HepG2 (cell line): ENCODE measurements at regions not wholly inside any gene's neighbourhood (a gene's known extent, or its start where the extent isn't known, plus 50 kb on each side); places are given as distances from the start of the nearest gene placed in this dataset.

Source experiments
- ATAC-seq: fragments of 200-7000 bp; cut with Tn5 transposase; 3 replicates; pipeline ENCODE4 v1.9.1; 2020; ENCODE audit warnings: mild to moderate bottlenecking, moderate library complexity
- BruUV-seq: library from RNA; stranded (reverse); fragments of 400-500 nt; replicated peaks from 2 replicates; lab custom pipeline; 2021; lab: Mats Ljungman, UMichigan
- CTCF ChIA-PET: fragments of 300-600 bp; formaldehyde crosslinking; extraction: SDS; loops from one replicate; lab custom pipeline; 2021; ENCODE audit warnings: low total read pairs, inconsistent platforms, low intra/inter-chr PET ratio; lab: Yijun Ruan, JAX
- POLR2A ChIA-PET: fragments of 350-600 bp; sonication (Branson Sonifier 250); formaldehyde crosslinking; loops from one replicate; lab custom pipeline; 2020; ENCODE audit warnings: antibody characterized with exemption, inconsistent platforms; lab: Yijun Ruan, JAX
- DNase-seq: peaks from one replicate; pipeline ENCODE4 v3.0.0-alpha.2; 2015; ENCODE audit warnings: low spot score
- FAIRE-seq: peaks from 3 replicates; lab custom pipeline; 2011; peaks lifted over from hg19 to GRCh38; lab: Jason Lieb, UNC
- H2AFZ ChIP-seq: one replicate; pipeline ENCODE4 v1.6.1; 2011; ENCODE audit warnings: low read length, inconsistent platforms
- H3K27ac ChIP-seq: fragments of 300-600 bp; 3 replicates; pipeline ENCODE4 v1.8.0; 2011; ENCODE audit warnings: mixed run types, mild to moderate bottlenecking, mixed read lengths, low read length, inconsistent platforms; ENCODE audit not compliant: insufficient read depth; ENCODE audit errors: extremely low read length
- H3K27me3 ChIP-seq, 2 experiments: fragments of 200-600 bp in 1 of 2; 2 replicates in 1 of 2; 3 replicates in 1 of 2; pipeline versions ENCODE4 v1.6.0 to v1.8.0; 2011; ENCODE audit warnings: low read length in 2 of 2, mild to moderate bottlenecking in 2 of 2, moderate library complexity in 2 of 2, inconsistent platforms in 1 of 2; ENCODE audit not compliant: insufficient read depth in 2 of 2, control insufficient read depth in 1 of 2
- H3K36me3 ChIP-seq, 2 experiments: fragments of 200-600 bp in 1 of 2; replicated peaks in 1 of 2; 2 replicates in 1 of 2; 3 replicates in 1 of 2; pipeline versions ENCODE4 v1.5.1 to v1.8.0; 2011; ENCODE audit warnings: low read length in 2 of 2, inconsistent platforms in 1 of 2; ENCODE audit not compliant: insufficient read depth in 2 of 2, control insufficient read depth in 1 of 2
- H3K4me1 ChIP-seq: 2 replicates; pipeline ENCODE4 v1.5.1; 2012; ENCODE audit warnings: low read length, inconsistent platforms; ENCODE audit not compliant: insufficient read depth
- H3K4me2 ChIP-seq: 2 replicates; pipeline ENCODE4 v1.6.0; 2011; ENCODE audit warnings: low read depth, low read length, inconsistent platforms
- H3K4me3 ChIP-seq, 3 experiments: fragments of 200-600 bp in 1 of 3; sonication (generic), shearing (Covaris generic) in 1 of 3; replicated peaks in 1 of 3; 2 replicates each; pipeline ENCODE4 v1.5.1; 2011 to 2016; ENCODE audit warnings: low read length in 3 of 3, inconsistent platforms in 2 of 3, low read depth in 2 of 3, mild to moderate bottlenecking in 2 of 3, control low read depth in 1 of 3, mixed read lengths in 1 of 3; ENCODE audit not compliant: insufficient read depth in 1 of 3
- H3K79me2 ChIP-seq: one replicate; pipeline ENCODE4 v1.6.1; 2011; ENCODE audit warnings: low read length, inconsistent platforms; ENCODE audit not compliant: insufficient read depth
- H3K9ac ChIP-seq: 2 replicates; pipeline ENCODE4 v1.6.0; 2011; ENCODE audit warnings: mild to moderate bottlenecking, low read depth, low read length, inconsistent platforms; ENCODE audit not compliant: insufficient read depth
- H3K9me3 ChIP-seq: 2 replicates; pipeline ENCODE4 v1.5.1; 2012; ENCODE audit warnings: mild to moderate bottlenecking, low read length
- H4K20me1 ChIP-seq: 2 replicates; pipeline ENCODE4 v1.6.0; 2011; ENCODE audit warnings: inconsistent platforms, mild to moderate bottlenecking, low read length, moderate library complexity; ENCODE audit not compliant: insufficient read depth
- CERS6 ChIP-seq: sonication (generic); formaldehyde crosslinking; IDR thresholded peaks from 2 replicates; pipeline ENCODE4 v1.5.0; 2020; ENCODE audit warnings: missing genetic modification reagents
- CREB1 ChIP-seq, 2 experiments: fragments of 450-650 bp in 1 of 2; IDR thresholded peaks; 2 replicates each; pipeline ENCODE4 v1.6.1; 2016 to 2017; ENCODE audit warnings: control low read depth in 1 of 2, mild to moderate bottlenecking in 1 of 2, missing compliant biosample characterization in 1 of 2, missing genetic modification characterization in 1 of 2
- FOXK2 ChIP-seq: fragments of 450-650 bp; IDR thresholded peaks from 2 replicates; pipeline ENCODE4 v1.6.1; 2016
- GATAD1 ChIP-seq: IDR thresholded peaks from 2 replicates; pipeline ENCODE4 v1.6.1; 2016; ENCODE audit warnings: missing genetic modification reagents, missing compliant biosample characterization
- NCOA2 ChIP-seq: sonication (generic); formaldehyde crosslinking; IDR thresholded peaks from 2 replicates; pipeline ENCODE4 v1.8.0; 2022; ENCODE audit warnings: inconsistent platforms
- PHF21A ChIP-seq: sonication (generic); formaldehyde crosslinking; IDR thresholded peaks from 2 replicates; pipeline ENCODE4 v1.5.0; 2020; ENCODE audit warnings: mild to moderate bottlenecking, missing genetic modification reagents
- TCF7L2 ChIP-seq: IDR thresholded peaks from 2 replicates; pipeline ENCODE4 v1.6.1; 2011; ENCODE audit warnings: mild to moderate bottlenecking, low read depth, low read length, moderate library complexity
- U2AF1 ChIP-seq: fragments of 200-400 bp; formaldehyde crosslinking; optimal IDR thresholded peaks from 2 replicates; pipeline ENCODE3; 2017; ENCODE audit warnings: mild to moderate bottlenecking, low read depth, low read length
- ZBTB8A ChIP-seq: sonication (generic); formaldehyde crosslinking; IDR thresholded peaks from 2 replicates; pipeline ENCODE4 v1.4.0; 2020; ENCODE audit warnings: mild to moderate bottlenecking, low read depth, missing genetic modification reagents, borderline replicate concordance
- ZNF703 ChIP-seq: sonication (generic); formaldehyde crosslinking; IDR thresholded peaks from 2 replicates; pipeline ENCODE4 v1.5.1; 2020; ENCODE audit warnings: missing genetic modification reagents, mild to moderate bottlenecking, moderate library complexity, borderline replicate concordance
- WGBS: methylation state at CpG from one replicate; pipeline ENCODE4 v1.1.6; 2017; ENCODE audit warnings: low lambda C conversion rate; 5-methylcytosine and 5-hydroxymethylcytosine counted together
- in situ Hi-C: cut with HindIII; loops from 2 replicates; pipeline ENCODE4 v1.10.0; 2017; ENCODE audit warnings: low pct_unique_long_range_greater_than_20kb; ENCODE audit not compliant: extremely low pct_ligation_motif_present
- intact Hi-C: fragments of 100-400 bp; cut with micrococcal nuclease; formaldehyde crosslinking; loops from one replicate; pipeline ENCODE4 v1.10.0; 2022; ENCODE audit not compliant: unreplicated experiment
- TF ChIP-seq, protein P1 (sequence below): IDR thresholded peaks from 2 replicates; pipeline ENCODE4 v1.6.1; 2016; ENCODE audit warnings: low read depth
- TF ChIP-seq, protein P2 (sequence below): sonication (generic); formaldehyde crosslinking; IDR thresholded peaks from 2 replicates; pipeline ENCODE4 v1.9.0; 2022; ENCODE audit warnings: missing genetic modification reagents, mild to moderate bottlenecking, borderline replicate concordance
- TF ChIP-seq, protein P3 (sequence below): sonication (generic); formaldehyde crosslinking; IDR thresholded peaks from 2 replicates; pipeline ENCODE4 v1.4.0; 2020; ENCODE audit warnings: missing genetic modification reagents, borderline replicate concordance

GRCh38 chr5:152259702-152260101 lies 145.4 kb downstream of the NMUR2 start:
- POLR2A ChIA-PET: no interaction called here

DNA sequence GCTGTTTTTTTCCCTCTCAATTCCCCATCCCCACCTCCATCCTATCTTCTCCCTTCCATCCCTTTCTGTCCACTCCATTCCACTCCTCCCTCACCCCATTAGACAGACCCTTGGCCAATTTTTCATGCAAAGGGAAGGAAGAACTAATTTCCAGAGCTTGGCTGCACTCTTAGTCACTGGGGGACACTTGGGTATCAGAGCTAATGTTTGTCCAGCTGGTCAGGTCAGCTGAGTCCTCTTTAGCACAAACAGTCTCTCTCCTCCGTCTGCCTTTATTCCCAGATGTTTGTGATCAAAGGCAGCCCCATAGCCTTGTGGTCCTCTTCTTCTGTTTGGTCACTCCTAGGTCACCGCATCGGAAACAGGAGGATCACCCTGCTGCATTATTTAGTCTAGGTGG lies 148.5 kb downstream of the NMUR2 start:
- Histone ChIP-seq H3K4me3 (no peak overlapping the region), H4K20me1 (no peaks in the 10 kb centered on the region), H3K9ac (no peak overlapping the region), H3K27me3 (no peaks in the 10 kb centered on the region), H3K79me2 (no peaks in the 10 kb centered on the region), H3K9me3 (no peaks in the 10 kb centered on the region), H2AFZ (no peak overlapping the region), H3K4me2 (no peak overlapping the region), H3K4me1 (no peaks in the 10 kb centered on the region), H3K27ac (no peak overlapping the region), H3K36me3 (no peaks in the 10 kb centered on the region)
- in situ Hi-C loops (no loop called here), intact Hi-C loops (no loop called here)
- ATAC-seq (no peak), DNase-seq (no peak), FAIRE-seq (no peak)
- WGBS: 37% methylated on average over 3 of the region's 3 CpGs
- no TSS peak for BruUV-seq
- ChIA-PET POLR2A (no interaction called here), CTCF (no interaction called here)
- TF ChIP-seq FOXK2: no peak
- no peak for TF ChIP-seq TCF7L2
- no peak for TF ChIP-seq NCOA2 (CRISPR knock-in tag)
- TF ChIP-seq, protein P1, sequence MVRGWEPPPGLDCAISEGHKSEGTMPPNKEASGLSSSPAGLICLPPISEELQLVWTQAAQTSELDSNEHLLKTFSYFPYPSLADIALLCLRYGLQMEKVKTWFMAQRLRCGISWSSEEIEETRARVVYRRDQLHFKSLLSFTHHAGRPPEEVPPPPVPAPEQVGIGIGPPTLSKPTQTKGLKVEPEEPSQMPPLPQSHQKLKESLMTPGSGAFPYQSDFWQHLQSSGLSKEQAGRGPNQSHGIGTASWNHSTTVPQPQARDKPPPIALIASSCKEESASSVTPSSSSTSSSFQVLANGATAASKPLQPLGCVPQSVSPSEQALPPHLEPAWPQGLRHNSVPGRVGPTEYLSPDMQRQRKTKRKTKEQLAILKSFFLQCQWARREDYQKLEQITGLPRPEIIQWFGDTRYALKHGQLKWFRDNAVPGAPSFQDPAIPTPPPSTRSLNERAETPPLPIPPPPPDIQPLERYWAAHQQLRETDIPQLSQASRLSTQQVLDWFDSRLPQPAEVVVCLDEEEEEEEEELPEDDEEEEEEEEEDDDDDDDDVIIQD (CRISPR knock-in tag): no peak
- no peak for TF ChIP-seq ZNF703
- no peak for TF ChIP-seq CERS6
- TF ChIP-seq GATAD1: no peak
- no peak for TF ChIP-seq U2AF1
- TF ChIP-seq, protein P2, sequence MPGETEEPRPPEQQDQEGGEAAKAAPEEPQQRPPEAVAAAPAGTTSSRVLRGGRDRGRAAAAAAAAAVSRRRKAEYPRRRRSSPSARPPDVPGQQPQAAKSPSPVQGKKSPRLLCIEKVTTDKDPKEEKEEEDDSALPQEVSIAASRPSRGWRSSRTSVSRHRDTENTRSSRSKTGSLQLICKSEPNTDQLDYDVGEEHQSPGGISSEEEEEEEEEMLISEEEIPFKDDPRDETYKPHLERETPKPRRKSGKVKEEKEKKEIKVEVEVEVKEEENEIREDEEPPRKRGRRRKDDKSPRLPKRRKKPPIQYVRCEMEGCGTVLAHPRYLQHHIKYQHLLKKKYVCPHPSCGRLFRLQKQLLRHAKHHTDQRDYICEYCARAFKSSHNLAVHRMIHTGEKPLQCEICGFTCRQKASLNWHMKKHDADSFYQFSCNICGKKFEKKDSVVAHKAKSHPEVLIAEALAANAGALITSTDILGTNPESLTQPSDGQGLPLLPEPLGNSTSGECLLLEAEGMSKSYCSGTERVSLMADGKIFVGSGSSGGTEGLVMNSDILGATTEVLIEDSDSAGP: no peak
- TF ChIP-seq, protein P3, sequence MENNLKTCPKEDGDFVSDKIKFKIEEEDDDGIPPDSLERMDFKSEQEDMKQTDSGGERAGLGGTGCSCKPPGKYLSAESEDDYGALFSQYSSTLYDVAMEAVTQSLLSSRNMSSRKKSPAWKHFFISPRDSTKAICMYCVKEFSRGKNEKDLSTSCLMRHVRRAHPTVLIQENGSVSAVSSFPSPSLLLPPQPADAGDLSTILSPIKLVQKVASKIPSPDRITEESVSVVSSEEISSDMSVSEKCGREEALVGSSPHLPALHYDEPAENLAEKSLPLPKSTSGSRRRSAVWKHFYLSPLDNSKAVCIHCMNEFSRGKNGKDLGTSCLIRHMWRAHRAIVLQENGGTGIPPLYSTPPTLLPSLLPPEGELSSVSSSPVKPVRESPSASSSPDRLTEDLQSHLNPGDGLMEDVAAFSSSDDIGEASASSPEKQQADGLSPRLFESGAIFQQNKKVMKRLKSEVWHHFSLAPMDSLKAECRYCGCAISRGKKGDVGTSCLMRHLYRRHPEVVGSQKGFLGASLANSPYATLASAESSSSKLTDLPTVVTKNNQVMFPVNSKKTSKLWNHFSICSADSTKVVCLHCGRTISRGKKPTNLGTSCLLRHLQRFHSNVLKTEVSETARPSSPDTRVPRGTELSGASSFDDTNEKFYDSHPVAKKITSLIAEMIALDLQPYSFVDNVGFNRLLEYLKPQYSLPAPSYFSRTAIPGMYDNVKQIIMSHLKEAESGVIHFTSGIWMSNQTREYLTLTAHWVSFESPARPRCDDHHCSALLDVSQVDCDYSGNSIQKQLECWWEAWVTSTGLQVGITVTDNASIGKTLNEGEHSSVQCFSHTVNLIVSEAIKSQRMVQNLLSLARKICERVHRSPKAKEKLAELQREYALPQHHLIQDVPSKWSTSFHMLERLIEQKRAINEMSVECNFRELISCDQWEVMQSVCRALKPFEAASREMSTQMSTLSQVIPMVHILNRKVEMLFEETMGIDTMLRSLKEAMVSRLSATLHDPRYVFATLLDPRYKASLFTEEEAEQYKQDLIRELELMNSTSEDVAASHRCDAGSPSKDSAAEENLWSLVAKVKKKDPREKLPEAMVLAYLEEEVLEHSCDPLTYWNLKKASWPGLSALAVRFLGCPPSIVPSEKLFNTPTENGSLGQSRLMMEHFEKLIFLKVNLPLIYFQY (CRISPR knock-in tag): no peak

More at GRCh38 chr5:152259702-152260101, 145.4 kb downstream of the NMUR2 start:
- Histone ChIP-seq H3K9ac (no peak overlapping the region), H3K4me3 (no peak overlapping the region), H3K27ac (no peak overlapping the region), H3K36me3 (no peaks in the 10 kb centered on the region), H3K27me3 (no peaks in the 10 kb centered on the region), H3K9me3 (no peaks in the 10 kb centered on the region), H4K20me1 (no peaks in the 10 kb centered on the region), H3K79me2 (no peaks in the 10 kb centered on the region), H2AFZ (no peak overlapping the region), H3K4me2 (no peak overlapping the region), H3K4me1 (no peaks in the 10 kb centered on the region)
- WGBS: 0% methylated on average over 1 of the region's 1 CpG
- in situ Hi-C loops: no loop called here
- ATAC-seq: no peak
- DNase-seq: no peak
- TF ChIP-seq ZBTB8A (CRISPR knock-in tag) (no peak), PHF21A (CRISPR knock-in tag) (no peak), CREB1 (IDR thresholded peaks at IDR 0.05) (peak; percentile 68; the same call in 1 of the 2 replicates), CREB1 (CRISPR knock-in tag; IDR thresholded peaks at IDR 0.05) (no peak)
- intact Hi-C loops: no loop called here
- CTCF ChIA-PET: no interaction called here
- FAIRE-seq: no peak
- no TSS peak for BruUV-seq
